SK-N-SH (cell line): ENCODE measurements at regions not wholly inside any gene's neighbourhood (a gene's known extent, or its start where the extent isn't known, plus 50 kb on each side); places are given as distances from the start of the nearest gene placed in this dataset.

ENCODE experiments used
- CTCF ChIA-PET: fragments of 300-600, 350-600 bp; formaldehyde crosslinking; extraction: SDS; loops from one replicate; lab custom pipeline; 2021; lab: Yijun Ruan, JAX
- POLR2A ChIA-PET: fragments of 350-600 bp; sonication (Branson Sonifier 250); formaldehyde crosslinking; extraction: SDS; loops from one replicate; lab custom pipeline; 2020; ENCODE audit warnings: antibody characterized with exemption, inconsistent platforms; lab: Yijun Ruan, JAX
- DNase-seq: peaks from one replicate; pipeline ENCODE4 v3.0.0; 2012
- H2AFZ ChIP-seq: fragments of 200-600 bp; sonication (generic); 2 replicates; pipeline ENCODE4 v1.8.1; 2016; ENCODE audit warnings: antibody characterized with exemption, mild to moderate bottlenecking, low read depth
- H3F3A ChIP-seq: fragments of 200-600 bp; sonication (generic); replicated peaks from 2 replicates; pipeline ENCODE3; 2016; ENCODE audit warnings: antibody characterized with exemption, mild to moderate bottlenecking; ENCODE audit not compliant: insufficient read depth
- H3K27ac ChIP-seq, 2 experiments: fragments of 200-500 bp in 1 of 2; fragments of 200-600 bp in 1 of 2; sonication (Bioruptor generic) in 1 of 2; sonication (generic), shearing (Covaris generic) in 1 of 2; 2 replicates each; pipeline versions ENCODE4 v1.5.1 to v1.6.1; 2014 to 2016; ENCODE audit warnings: low read depth in 2 of 2, inconsistent platforms in 1 of 2, low read length in 1 of 2, mild to moderate bottlenecking in 1 of 2, mixed read lengths in 1 of 2
- H3K27me3 ChIP-seq: fragments of 200-600 bp; sonication (generic), shearing (Covaris generic); 2 replicates; pipeline ENCODE4 v1.6.1; 2016; ENCODE audit warnings: mixed run types; ENCODE audit not compliant: insufficient read depth
- H3K36me3 ChIP-seq, 2 experiments: fragments of 200-500 bp in 1 of 2; fragments of 200-600 bp in 1 of 2; sonication (Bioruptor generic) in 1 of 2; sonication (generic) in 1 of 2; replicated peaks in 1 of 2; 2 replicates each; pipeline versions ENCODE3 to v1.5.1; 2014 to 2016; ENCODE audit warnings: low read length in 1 of 2, mild to moderate bottlenecking in 1 of 2; ENCODE audit not compliant: insufficient read depth in 2 of 2, control insufficient read depth in 1 of 2
- H3K4me1 ChIP-seq, 2 experiments: fragments of 200-500 bp in 1 of 2; fragments of 200-600 bp in 1 of 2; sonication (Bioruptor generic) in 1 of 2; sonication (generic), shearing (Covaris generic) in 1 of 2; 2 replicates each; pipeline versions ENCODE4 v1.5.1 to v1.6.1; 2014 to 2016; ENCODE audit warnings: low read depth in 1 of 2, low read length in 1 of 2, mixed run types in 1 of 2; ENCODE audit not compliant: insufficient read depth in 2 of 2, control insufficient read depth in 1 of 2
- H3K4me2 ChIP-seq: fragments of 200-600 bp; sonication (generic), shearing (Covaris generic); 2 replicates; pipeline ENCODE4 v1.6.1; 2017; ENCODE audit warnings: mixed run types
- H3K4me3 ChIP-seq, 2 experiments: fragments of 200-500 bp in 1 of 2; fragments of 200-600 bp in 1 of 2; sonication (Bioruptor generic) in 1 of 2; sonication (generic), shearing (Covaris generic) in 1 of 2; 2 replicates each; pipeline versions ENCODE4 v1.5.1 to v1.8.1; 2014 to 2016; ENCODE audit warnings: low read depth in 2 of 2, inconsistent platforms in 1 of 2, low read length in 1 of 2, mild to moderate bottlenecking in 1 of 2, mixed read lengths in 1 of 2, moderate library complexity in 1 of 2
- H3K79me2 ChIP-seq: fragments of 200-600 bp; sonication (generic); 2 replicates; pipeline ENCODE4 v1.8.1; 2017; ENCODE audit warnings: mild to moderate bottlenecking; ENCODE audit not compliant: insufficient read depth
- H3K9ac ChIP-seq: fragments of 200-600 bp; sonication (generic); 2 replicates; pipeline ENCODE4 v1.6.1; 2017; ENCODE audit warnings: mixed run types
- H3K9me2 ChIP-seq: fragments of 200-600 bp; sonication (generic); 2 replicates; pipeline ENCODE4 v1.6.1; 2017; ENCODE audit warnings: mixed run types
- H3K9me3 ChIP-seq: fragments of 200-600 bp; sonication (generic); 2 replicates; pipeline ENCODE4 v1.6.1; 2017; ENCODE audit warnings: mixed run types, mild to moderate bottlenecking, moderate library complexity
- H4K20me1 ChIP-seq: fragments of 200-600 bp; sonication (generic); 2 replicates; pipeline ENCODE4 v1.6.1; 2017; ENCODE audit warnings: mild to moderate bottlenecking, mixed run types; ENCODE audit not compliant: insufficient read depth
- CHD2 ChIP-seq: fragments of 150-350 bp; IDR thresholded peaks from 2 replicates; pipeline ENCODE4 v1.6.1; 2018; ENCODE audit warnings: low read length; ENCODE audit not compliant: partially characterized antibody
- EP300 ChIP-seq, 2 experiments: IDR thresholded peaks; 2 replicates each; pipeline versions ENCODE4 v1.4.0 to v1.6.1; 2012; ENCODE audit warnings: borderline replicate concordance in 1 of 2, low read depth in 1 of 2, low read length in 1 of 2
- EZH2phosphoT487 ChIP-seq: fragments of 200-600 bp; sonication (generic); IDR thresholded peaks from 2 replicates; pipeline ENCODE4 v1.6.1; 2017; ENCODE audit warnings: low read depth, mixed run types, mild to moderate bottlenecking, antibody characterized with exemption, moderate library complexity, borderline replicate concordance
- FOSL2 ChIP-seq: IDR thresholded peaks from 2 replicates; pipeline ENCODE4 v1.4.0; 2012; ENCODE audit warnings: low read depth, mild to moderate bottlenecking, moderate library complexity, borderline replicate concordance
- FOXM1 ChIP-seq: IDR thresholded peaks from 2 replicates; pipeline ENCODE4 v1.4.0; 2012; ENCODE audit warnings: low read depth, mild to moderate bottlenecking
- JUND ChIP-seq: IDR thresholded peaks from 2 replicates; pipeline ENCODE4 v1.4.0; 2012
- MXI1 ChIP-seq: IDR thresholded peaks from 2 replicates; pipeline ENCODE4 v1.6.1; 2012; ENCODE audit warnings: mild to moderate bottlenecking, low read depth, low read length, improper control_type of control experiment
- NRF1 ChIP-seq: IDR thresholded peaks from 2 replicates; pipeline ENCODE4 v1.6.1; 2012; ENCODE audit warnings: low read depth, mild to moderate bottlenecking, low read length
- POLR2AphosphoS5 ChIP-seq: IDR thresholded peaks from 2 replicates; pipeline ENCODE4 v1.6.1; 2012; ENCODE audit warnings: low read depth, low read length
- RCOR1 ChIP-seq: fragments of 150-350 bp; IDR thresholded peaks from 2 replicates; pipeline ENCODE4 v1.6.1; 2017; ENCODE audit warnings: antibody characterized with exemption, low read length
- RFX5 ChIP-seq: IDR thresholded peaks from 2 replicates; pipeline ENCODE4 v1.6.1; 2012; ENCODE audit warnings: mild to moderate bottlenecking, improper control_type of control experiment, low read length
- SIN3A ChIP-seq: IDR thresholded peaks from 2 replicates; pipeline ENCODE4 v1.6.1; 2012; ENCODE audit warnings: low read depth, mild to moderate bottlenecking, low read length, moderate library complexity, borderline replicate concordance
- SMC3 ChIP-seq: IDR thresholded peaks from 2 replicates; pipeline ENCODE4 v1.6.1; 2012; ENCODE audit warnings: low read depth, low read length, improper control_type of control experiment
- TAF1 ChIP-seq: IDR thresholded peaks from 2 replicates; pipeline ENCODE4 v1.6.1; 2012; ENCODE audit warnings: low read depth, mild to moderate bottlenecking, low read length, moderate library complexity, borderline replicate concordance
- TCF12 ChIP-seq: IDR thresholded peaks from 2 replicates; pipeline ENCODE4 v1.4.0; 2012
- TEAD4 ChIP-seq: IDR thresholded peaks from 2 replicates; pipeline ENCODE4 v1.4.0; 2012; ENCODE audit warnings: mild to moderate bottlenecking, borderline replicate concordance; ENCODE audit not compliant: insufficient read depth
- YY1 ChIP-seq: IDR thresholded peaks from 2 replicates; pipeline ENCODE4 v1.4.0; 2012; ENCODE audit warnings: low read depth, mild to moderate bottlenecking
- ZBTB33 ChIP-seq: IDR thresholded peaks from 2 replicates; pipeline ENCODE4 v1.4.0; 2012; ENCODE audit warnings: low read depth, borderline replicate concordance
- TF ChIP-seq, protein P1 (sequence below): fragments of 200-600 bp; sonication (generic); IDR thresholded peaks from 2 replicates; pipeline ENCODE4 v1.6.1; 2017; ENCODE audit warnings: antibody characterized with exemption, mild to moderate bottlenecking, moderate library complexity
- TF ChIP-seq, protein P2 (sequence below): fragments of 150-350 bp; IDR thresholded peaks from 2 replicates; pipeline ENCODE4 v1.6.1; 2016; ENCODE audit warnings: mild to moderate bottlenecking, low read depth, low read length

- TF ChIP-seq, protein P1, sequence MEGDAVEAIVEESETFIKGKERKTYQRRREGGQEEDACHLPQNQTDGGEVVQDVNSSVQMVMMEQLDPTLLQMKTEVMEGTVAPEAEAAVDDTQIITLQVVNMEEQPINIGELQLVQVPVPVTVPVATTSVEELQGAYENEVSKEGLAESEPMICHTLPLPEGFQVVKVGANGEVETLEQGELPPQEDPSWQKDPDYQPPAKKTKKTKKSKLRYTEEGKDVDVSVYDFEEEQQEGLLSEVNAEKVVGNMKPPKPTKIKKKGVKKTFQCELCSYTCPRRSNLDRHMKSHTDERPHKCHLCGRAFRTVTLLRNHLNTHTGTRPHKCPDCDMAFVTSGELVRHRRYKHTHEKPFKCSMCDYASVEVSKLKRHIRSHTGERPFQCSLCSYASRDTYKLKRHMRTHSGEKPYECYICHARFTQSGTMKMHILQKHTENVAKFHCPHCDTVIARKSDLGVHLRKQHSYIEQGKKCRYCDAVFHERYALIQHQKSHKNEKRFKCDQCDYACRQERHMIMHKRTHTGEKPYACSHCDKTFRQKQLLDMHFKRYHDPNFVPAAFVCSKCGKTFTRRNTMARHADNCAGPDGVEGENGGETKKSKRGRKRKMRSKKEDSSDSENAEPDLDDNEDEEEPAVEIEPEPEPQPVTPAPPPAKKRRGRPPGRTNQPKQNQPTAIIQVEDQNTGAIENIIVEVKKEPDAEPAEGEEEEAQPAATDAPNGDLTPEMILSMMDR, result no peak
- TF ChIP-seq YY1 (no peak), MXI1 (no peak)
Observed at GRCh38 chr9:29548436-29548835, 1975.2 kb upstream of the C9orf72 start (continued).

DNA sequence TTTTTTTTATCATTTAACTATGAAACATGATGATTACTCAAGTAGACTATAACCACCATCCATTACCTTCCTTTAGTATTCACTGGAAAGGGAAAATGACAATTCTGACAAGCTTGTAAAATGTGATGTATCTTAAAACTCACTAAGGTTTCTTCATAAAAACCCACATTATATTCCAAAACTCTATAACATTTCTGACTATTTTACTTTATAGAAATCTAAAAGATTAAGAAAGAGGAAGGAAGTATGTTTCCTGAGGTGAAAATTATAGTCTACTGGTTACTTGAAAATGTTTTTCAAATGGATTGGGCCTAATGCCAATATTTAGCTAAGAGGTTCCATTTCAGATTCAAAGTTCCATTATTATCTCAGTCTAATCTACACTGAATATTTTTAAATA is 1982.2 kb upstream of the C9orf72 start:
- Histone ChIP-seq H3K27me3 (no peaks in the 10 kb centered on the region), H3K9me2 (no peaks in the 10 kb centered on the region), H3F3A (peaks cover 20% of the 10 kb centered on the region), H2AFZ (no peak overlapping the region), H3K4me1 (peaks cover 0 to 5% of the 10 kb centered on the region in 2 experiments; a peak in 1 of 4 replicates), H3K36me3 (no peaks in the 10 kb centered on the region), H3K4me3 (no peak overlapping the region), H3K9me3 (no peaks in the 10 kb centered on the region), H3K4me2 (no peak overlapping the region)
- TF ChIP-seq CHD2 (no peak), TAF1 (no peak), FOXM1 (no peak), MXI1 (no peak), RFX5 (no peak), SMC3 (no peak), FOSL2 (no peak), TCF12 (no peak), POLR2AphosphoS5 (no peak), EZH2phosphoT487 (no peak), ZBTB33 (no peak), RCOR1 (no peak), JUND (no peak), NRF1 (no peak), EP300 (IDR thresholded peaks at IDR 0.05; ENCODE audit: borderline replicate concordance in 1 of 2, low read depth in 1 of 2, low read length in 1 of 2) (no peak; a peak in 1 of 4 replicates), TEAD4 (no peak), SIN3A (no peak)
- TF ChIP-seq, protein P2, sequence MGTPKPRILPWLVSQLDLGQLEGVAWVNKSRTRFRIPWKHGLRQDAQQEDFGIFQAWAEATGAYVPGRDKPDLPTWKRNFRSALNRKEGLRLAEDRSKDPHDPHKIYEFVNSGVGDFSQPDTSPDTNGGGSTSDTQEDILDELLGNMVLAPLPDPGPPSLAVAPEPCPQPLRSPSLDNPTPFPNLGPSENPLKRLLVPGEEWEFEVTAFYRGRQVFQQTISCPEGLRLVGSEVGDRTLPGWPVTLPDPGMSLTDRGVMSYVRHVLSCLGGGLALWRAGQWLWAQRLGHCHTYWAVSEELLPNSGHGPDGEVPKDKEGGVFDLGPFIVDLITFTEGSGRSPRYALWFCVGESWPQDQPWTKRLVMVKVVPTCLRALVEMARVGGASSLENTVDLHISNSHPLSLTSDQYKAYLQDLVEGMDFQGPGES, result no peak
- TF ChIP-seq, all 33 proteins: peak for 0
- no peak for DNase-seq
- H3K9ac ChIP-seq, result no peak overlapping the region
- H3K79me2 ChIP-seq, result no peaks in the 10 kb centered on the region
- CTCF ChIA-PET, result interaction anchor here (1.1 kb wide), 1 partner anchor 9 kb away, joined by 4 read pairs; no protein-coding TSS in a partner anchor
- POLR2A ChIA-PET, result no interaction called here
- peak overlapping the region in 1 of 2 experiments; percentile 57; a peak in 2 of 4 replicates for H3K27ac ChIP-seq
- no peaks in the 10 kb centered on the region for H4K20me1 ChIP-seq
